HG02678 (cell line): ENCODE measurements at regions not wholly inside any gene's neighbourhood (a gene's known extent, or its start where the extent isn't known, plus 50 kb on each side); places are given as distances from the start of the nearest gene placed in this dataset.

Experiments used
- ATAC-seq: cut with Tn5 transposase; IDR thresholded peaks from one replicate; pipeline ENCODE4 v1.9.1; 2021; ENCODE audit warnings: mild to moderate bottlenecking, moderate library complexity; ENCODE audit not compliant: unreplicated experiment

- no peak for ATAC-seq
Measured at GRCh38 chr3:127106053-127106452, 86.9 kb upstream of the PRR23E start.

- no peak for ATAC-seq
Measured at GRCh38 chr3:127106456-127106855, 86.5 kb upstream of the PRR23E start.

GRCh38 chr3:127107002-127107401, 85.9 kb upstream of the PRR23E start:
- ATAC-seq, result no peak

- no peak for ATAC-seq
Measured at GRCh38 chr3:127107491-127108375, 85.2 kb upstream of the PRR23E start.

- no peak for ATAC-seq
Measured at GRCh38 chr3:127108796-127109195, 84.1 kb upstream of the PRR23E start.

GRCh38 chr3:127110982-127111693, 81.8 kb upstream of the PRR23E start:
- ATAC-seq, result no peak

GRCh38 chr3:127112796-127113570, 79.9 kb upstream of the PRR23E start:
- ATAC-seq, result no peak

GRCh38 chr3:127113571-127113891, 79.4 kb upstream of the PRR23E start:
- ATAC-seq, result no peak

- ATAC-seq, result no peak
Measured at GRCh38 chr3:127114337-127115070, 78.4 kb upstream of the PRR23E start.

- ATAC-seq, result no peak
Measured at GRCh38 chr3:127115691-127116351, 77.1 kb upstream of the PRR23E start.

- ATAC-seq, result no peak
Measured at GRCh38 chr3:127118366-127118765, 74.6 kb upstream of the PRR23E start.

GRCh38 chr3:127119693-127120464, 73.1 kb upstream of the PRR23E start:
- ATAC-seq, result no peak

GRCh38 chr3:127120851-127121647, 71.9 kb upstream of the PRR23E start:
- no peak for ATAC-seq

- no peak for ATAC-seq
Measured at GRCh38 chr3:127121885-127122284, 71.0 kb upstream of the PRR23E start.

GRCh38 chr3:127123533-127123932, 69.4 kb upstream of the PRR23E start:
- ATAC-seq, result no peak

- ATAC-seq, result no peak
Measured at GRCh38 chr3:127124120-127124519, 68.8 kb upstream of the PRR23E start.

GRCh38 chr3:127131424-127132170, 61.3 kb upstream of the PRR23E start:
- ATAC-seq, result no peak

- ATAC-seq, result no peak
Measured at GRCh38 chr3:127132876-127133275, 60.1 kb upstream of the PRR23E start.
